Loucy (cell line): ENCODE measurements at regions not wholly inside any gene's neighbourhood (a gene's known extent, or its start where the extent isn't known, plus 50 kb on each side); places are given as distances from the start of the nearest gene placed in this dataset.

ENCODE experiments used
- CTCF ChIP-seq: fragments of 200-600 bp; sonication (generic); conservative IDR thresholded peaks from 2 replicates; pipeline ENCODE4 v1.5.1; 2014; ENCODE audit warnings: mild to moderate bottlenecking, antibody characterized with exemption, low read length
- EZH2phosphoT487 ChIP-seq: fragments of 200-600 bp; IDR thresholded peaks from 2 replicates; pipeline ENCODE4 v1.6.1; 2018; ENCODE audit warnings: antibody characterized with exemption, mild to moderate bottlenecking, moderate library complexity, borderline replicate concordance

- TF ChIP-seq CTCF (no peak), EZH2phosphoT487 (no peak)
Observed at GRCh38 chr10:88032566-88032965, 169.1 kb downstream of the PTEN start.
